A673 (cell line): ENCODE measurements at regions not wholly inside any gene's neighbourhood (a gene's known extent, or its start where the extent isn't known, plus 50 kb on each side); places are given as distances from the start of the nearest gene placed in this dataset.

Experiments
- EZH2 ChIP-seq: fragments of 200-600 bp; sonication (generic); IDR thresholded peaks from 2 replicates; pipeline ENCODE4 v1.6.1; 2017; ENCODE audit warnings: borderline replicate concordance, low read depth, mild to moderate bottlenecking, mixed read lengths, antibody characterized with exemption, low read length; ENCODE audit not compliant: poor library complexity, severe bottlenecking
- TF ChIP-seq, protein P1 (sequence below): fragments of 300-800, 200-600 bp; sonication (generic); conservative IDR thresholded peaks from 2 replicates; pipeline ENCODE4 v1.5.1; 2017; ENCODE audit warnings: low read depth, mild to moderate bottlenecking, antibody characterized with exemption, low read length, moderate library complexity, mixed read lengths

DNA sequence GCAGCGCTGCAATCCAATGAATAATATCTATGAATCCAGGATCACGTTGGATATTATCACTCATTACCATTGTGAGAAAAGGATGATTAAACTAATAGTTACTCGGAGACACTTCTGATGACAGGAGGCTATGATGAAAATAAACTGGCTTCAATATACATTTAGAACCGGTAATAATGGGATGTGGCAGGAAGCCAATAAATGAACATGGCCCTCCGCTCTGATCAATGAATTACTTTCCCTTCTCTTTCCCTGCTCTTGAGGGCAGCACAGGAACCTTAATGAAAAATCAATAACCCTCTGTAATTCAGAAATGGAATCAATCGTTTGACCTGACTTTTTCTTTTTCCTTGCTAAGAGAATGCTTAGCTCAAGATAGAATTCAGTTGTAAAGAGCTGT, 103.9 kb upstream of the PAQR3 start:
- TF ChIP-seq, protein P1, sequence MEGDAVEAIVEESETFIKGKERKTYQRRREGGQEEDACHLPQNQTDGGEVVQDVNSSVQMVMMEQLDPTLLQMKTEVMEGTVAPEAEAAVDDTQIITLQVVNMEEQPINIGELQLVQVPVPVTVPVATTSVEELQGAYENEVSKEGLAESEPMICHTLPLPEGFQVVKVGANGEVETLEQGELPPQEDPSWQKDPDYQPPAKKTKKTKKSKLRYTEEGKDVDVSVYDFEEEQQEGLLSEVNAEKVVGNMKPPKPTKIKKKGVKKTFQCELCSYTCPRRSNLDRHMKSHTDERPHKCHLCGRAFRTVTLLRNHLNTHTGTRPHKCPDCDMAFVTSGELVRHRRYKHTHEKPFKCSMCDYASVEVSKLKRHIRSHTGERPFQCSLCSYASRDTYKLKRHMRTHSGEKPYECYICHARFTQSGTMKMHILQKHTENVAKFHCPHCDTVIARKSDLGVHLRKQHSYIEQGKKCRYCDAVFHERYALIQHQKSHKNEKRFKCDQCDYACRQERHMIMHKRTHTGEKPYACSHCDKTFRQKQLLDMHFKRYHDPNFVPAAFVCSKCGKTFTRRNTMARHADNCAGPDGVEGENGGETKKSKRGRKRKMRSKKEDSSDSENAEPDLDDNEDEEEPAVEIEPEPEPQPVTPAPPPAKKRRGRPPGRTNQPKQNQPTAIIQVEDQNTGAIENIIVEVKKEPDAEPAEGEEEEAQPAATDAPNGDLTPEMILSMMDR, result no peak
- no peak for TF ChIP-seq EZH2
